ENCODE measurements at regions not wholly inside any gene's neighbourhood (a gene's known extent, or its start where the extent isn't known, plus 50 kb on each side); places are given as distances from the start of the nearest gene placed in this dataset.

DNA sequence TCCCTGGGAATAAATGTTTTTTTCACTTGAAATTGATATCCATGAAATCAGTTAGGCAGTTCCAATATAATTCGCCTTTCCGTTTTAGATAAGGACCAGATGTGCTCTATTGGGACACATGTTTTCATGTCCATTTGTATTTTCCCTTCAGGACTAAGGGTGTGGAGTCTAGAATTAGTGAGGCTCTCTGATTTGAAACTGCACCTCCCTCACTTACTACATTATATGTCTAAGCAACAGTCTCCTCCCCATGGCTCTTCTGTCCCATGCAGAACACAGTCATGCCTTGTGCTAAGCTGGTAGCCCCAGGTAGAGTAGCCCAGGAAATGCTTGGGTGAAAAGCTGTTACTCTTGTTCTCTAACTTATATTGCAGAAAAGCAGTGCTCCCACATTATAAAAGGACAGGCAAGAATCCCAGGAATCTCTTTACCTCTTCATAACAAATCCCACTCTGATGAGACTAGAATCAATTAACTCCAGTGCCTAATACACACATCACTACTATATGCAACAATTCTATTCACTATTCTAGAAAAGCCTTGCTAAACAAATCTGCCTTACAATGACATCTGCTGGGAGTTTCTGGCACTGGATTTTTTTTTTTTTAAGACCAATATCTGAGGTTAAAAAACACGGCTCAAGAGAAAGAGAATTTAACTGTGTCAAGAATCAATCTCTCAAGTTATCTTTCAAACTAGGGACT is 293.9 kb downstream of the SNX13 start:
- no peak overlapping the region for H3K9ac ChIP-seq (ENCODE audit: low read length)
- H3K9me3 ChIP-seq (ENCODE audit: low read length), result no peaks in the 10 kb centered on the region
- H3K27ac ChIP-seq (ENCODE audit: low read length), result no peak overlapping the region
- no peaks in the 10 kb centered on the region for H4K20me1 ChIP-seq (ENCODE audit: insufficient read depth)
- H2AFZ ChIP-seq (ENCODE audit: low read depth, low read length), result no peak overlapping the region
- no peaks in the 10 kb centered on the region for H3K36me3 ChIP-seq (ENCODE audit: insufficient read depth, low read length)
- no peak overlapping the region for H3K4me2 ChIP-seq (ENCODE audit: low read length)
- no peak for TF ChIP-seq EZH2 (IDR thresholded peaks at IDR 0.05; ENCODE audit: borderline replicate concordance, insufficient read depth, low read length, poor library complexity, severe bottlenecking)
- no peak for TF ChIP-seq TAF1 (IDR thresholded peaks at IDR 0.05; ENCODE audit: low read depth)
- TF ChIP-seq, protein P1, sequence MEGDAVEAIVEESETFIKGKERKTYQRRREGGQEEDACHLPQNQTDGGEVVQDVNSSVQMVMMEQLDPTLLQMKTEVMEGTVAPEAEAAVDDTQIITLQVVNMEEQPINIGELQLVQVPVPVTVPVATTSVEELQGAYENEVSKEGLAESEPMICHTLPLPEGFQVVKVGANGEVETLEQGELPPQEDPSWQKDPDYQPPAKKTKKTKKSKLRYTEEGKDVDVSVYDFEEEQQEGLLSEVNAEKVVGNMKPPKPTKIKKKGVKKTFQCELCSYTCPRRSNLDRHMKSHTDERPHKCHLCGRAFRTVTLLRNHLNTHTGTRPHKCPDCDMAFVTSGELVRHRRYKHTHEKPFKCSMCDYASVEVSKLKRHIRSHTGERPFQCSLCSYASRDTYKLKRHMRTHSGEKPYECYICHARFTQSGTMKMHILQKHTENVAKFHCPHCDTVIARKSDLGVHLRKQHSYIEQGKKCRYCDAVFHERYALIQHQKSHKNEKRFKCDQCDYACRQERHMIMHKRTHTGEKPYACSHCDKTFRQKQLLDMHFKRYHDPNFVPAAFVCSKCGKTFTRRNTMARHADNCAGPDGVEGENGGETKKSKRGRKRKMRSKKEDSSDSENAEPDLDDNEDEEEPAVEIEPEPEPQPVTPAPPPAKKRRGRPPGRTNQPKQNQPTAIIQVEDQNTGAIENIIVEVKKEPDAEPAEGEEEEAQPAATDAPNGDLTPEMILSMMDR (IDR thresholded peaks at IDR 0.05; ENCODE audit: poor library complexity, severe bottlenecking), result peak; percentile 74
- TF ChIP-seq RAD21 (conservative IDR thresholded peaks at IDR 0.05), result peak; percentile 81
- TF ChIP-seq POLR2AphosphoS5 (IDR thresholded peaks at IDR 0.05), result no peak
- TF ChIP-seq MXI1 (conservative IDR thresholded peaks at IDR 0.05; ENCODE audit: poor library complexity, severe bottlenecking), result no peak
- no peak for TF ChIP-seq EP300 (conservative IDR thresholded peaks at IDR 0.05; ENCODE audit: poor library complexity, severe bottlenecking)
- TF ChIP-seq SMC3 (conservative IDR thresholded peaks at IDR 0.05; ENCODE audit: poor library complexity), result peak; percentile 84
- TF ChIP-seq, protein P2, sequence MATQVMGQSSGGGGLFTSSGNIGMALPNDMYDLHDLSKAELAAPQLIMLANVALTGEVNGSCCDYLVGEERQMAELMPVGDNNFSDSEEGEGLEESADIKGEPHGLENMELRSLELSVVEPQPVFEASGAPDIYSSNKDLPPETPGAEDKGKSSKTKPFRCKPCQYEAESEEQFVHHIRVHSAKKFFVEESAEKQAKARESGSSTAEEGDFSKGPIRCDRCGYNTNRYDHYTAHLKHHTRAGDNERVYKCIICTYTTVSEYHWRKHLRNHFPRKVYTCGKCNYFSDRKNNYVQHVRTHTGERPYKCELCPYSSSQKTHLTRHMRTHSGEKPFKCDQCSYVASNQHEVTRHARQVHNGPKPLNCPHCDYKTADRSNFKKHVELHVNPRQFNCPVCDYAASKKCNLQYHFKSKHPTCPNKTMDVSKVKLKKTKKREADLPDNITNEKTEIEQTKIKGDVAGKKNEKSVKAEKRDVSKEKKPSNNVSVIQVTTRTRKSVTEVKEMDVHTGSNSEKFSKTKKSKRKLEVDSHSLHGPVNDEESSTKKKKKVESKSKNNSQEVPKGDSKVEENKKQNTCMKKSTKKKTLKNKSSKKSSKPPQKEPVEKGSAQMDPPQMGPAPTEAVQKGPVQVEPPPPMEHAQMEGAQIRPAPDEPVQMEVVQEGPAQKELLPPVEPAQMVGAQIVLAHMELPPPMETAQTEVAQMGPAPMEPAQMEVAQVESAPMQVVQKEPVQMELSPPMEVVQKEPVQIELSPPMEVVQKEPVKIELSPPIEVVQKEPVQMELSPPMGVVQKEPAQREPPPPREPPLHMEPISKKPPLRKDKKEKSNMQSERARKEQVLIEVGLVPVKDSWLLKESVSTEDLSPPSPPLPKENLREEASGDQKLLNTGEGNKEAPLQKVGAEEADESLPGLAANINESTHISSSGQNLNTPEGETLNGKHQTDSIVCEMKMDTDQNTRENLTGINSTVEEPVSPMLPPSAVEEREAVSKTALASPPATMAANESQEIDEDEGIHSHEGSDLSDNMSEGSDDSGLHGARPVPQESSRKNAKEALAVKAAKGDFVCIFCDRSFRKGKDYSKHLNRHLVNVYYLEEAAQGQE (IDR thresholded peaks at IDR 0.05; ENCODE audit: borderline replicate concordance), result no peak
- no peaks in the 10 kb centered on the region for H3K9me2 ChIP-seq (ENCODE audit: insufficient read depth, low read length)
- H3K79me2 ChIP-seq (replicated peaks; ENCODE audit: insufficient read depth, low read length), result no peaks in the 10 kb centered on the region
- H3K4me3 ChIP-seq (ENCODE audit: low read length), result no peak overlapping the region
- H3F3A ChIP-seq (ENCODE audit: insufficient read depth, low read length, poor library complexity, severe bottlenecking), result no peaks in the 10 kb centered on the region
- no peaks in the 10 kb centered on the region for H3K27me3 ChIP-seq (ENCODE audit: insufficient read depth, low read depth, low read length)

DNA sequence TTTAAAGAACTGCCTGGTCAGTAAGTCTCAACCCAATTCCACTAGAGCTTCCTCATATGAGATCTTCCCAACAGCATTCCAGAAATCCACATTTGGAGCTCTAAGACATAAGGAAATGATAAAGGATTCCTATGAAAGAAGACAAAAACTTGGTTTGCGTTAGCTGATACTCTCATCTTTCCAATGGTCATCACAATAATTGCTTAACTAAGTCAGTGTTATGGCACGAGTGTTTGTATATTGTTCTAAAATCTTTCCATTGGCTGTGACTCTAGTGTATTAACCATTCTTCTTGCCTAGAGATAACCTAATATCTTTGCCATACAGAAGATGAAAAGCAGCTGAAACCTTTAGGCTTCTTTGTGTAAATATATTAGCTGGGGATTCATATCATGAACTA is 289.0 kb downstream of the SNX13 start:
- H3K36me3 ChIP-seq (ENCODE audit: insufficient read depth, low read length), result no peaks in the 10 kb centered on the region
- no peak overlapping the region for H3K4me2 ChIP-seq (ENCODE audit: low read length)
- H3K79me2 ChIP-seq (replicated peaks; ENCODE audit: insufficient read depth, low read length), result no peaks in the 10 kb centered on the region
- H3K27me3 ChIP-seq (ENCODE audit: insufficient read depth, low read depth, low read length), result no peaks in the 10 kb centered on the region
- no peaks in the 10 kb centered on the region for H3K9me3 ChIP-seq (ENCODE audit: low read length)
- no peaks in the 10 kb centered on the region for H3K9me2 ChIP-seq (ENCODE audit: insufficient read depth, low read length)
- H3F3A ChIP-seq (ENCODE audit: insufficient read depth, low read length, poor library complexity, severe bottlenecking), result no peaks in the 10 kb centered on the region
- H3K4me3 ChIP-seq (ENCODE audit: low read length), result no peak overlapping the region
- no peak for TF ChIP-seq MXI1 (conservative IDR thresholded peaks at IDR 0.05; ENCODE audit: poor library complexity, severe bottlenecking)
- TF ChIP-seq TAF1 (IDR thresholded peaks at IDR 0.05; ENCODE audit: low read depth), result no peak
- no peak for TF ChIP-seq RAD21 (conservative IDR thresholded peaks at IDR 0.05)
- no peak for TF ChIP-seq POLR2AphosphoS5 (IDR thresholded peaks at IDR 0.05)
- no peak overlapping the region for H2AFZ ChIP-seq (ENCODE audit: low read depth, low read length)
- H3K9ac ChIP-seq (ENCODE audit: low read length), result no peak overlapping the region
- no peaks in the 10 kb centered on the region for H4K20me1 ChIP-seq (ENCODE audit: insufficient read depth)
- H3K27ac ChIP-seq (ENCODE audit: low read length), result no peak overlapping the region
